ENCODE measurements at regions not wholly inside any gene's neighbourhood (a gene's known extent, or its start where the extent isn't known, plus 50 kb on each side); places are given as distances from the start of the nearest gene placed in this dataset.

- Mint-ChIP-seq H3K9me3 (no peaks in the 10 kb centered on the region), H3K4me1 (no peaks in the 10 kb centered on the region), H3K27me3 (no peaks in the 10 kb centered on the region), H3K4me3 (no peak overlapping the region), H3K36me3 (ENCODE audit: low read depth) (no peaks in the 10 kb centered on the region), H3K27ac (no peak overlapping the region)
- TF ChIP-seq CTCF (IDR thresholded peaks at IDR 0.05): no peak
- ATAC-seq (ENCODE audit: low read depth): no peak
- intact Hi-C loops (cut with micrococcal nuclease): no loop called here
- DNase-seq: no peak
- ChIA-PET POLR2A (no interaction called here), CTCF (no interaction called here)
Observed at GRCh38 chr2:193783681-193784080, 1588.9 kb upstream of the TMEFF2 start.

- Mint-ChIP-seq H3K27me3 (no peaks in the 10 kb centered on the region), H3K4me1 (no peaks in the 10 kb centered on the region), H3K36me3 (ENCODE audit: low read depth) (no peaks in the 10 kb centered on the region), H3K27ac (no peak overlapping the region), H3K4me3 (no peak overlapping the region), H3K9me3 (no peaks in the 10 kb centered on the region)
- ATAC-seq (ENCODE audit: low read depth): no peak
- DNase-seq: no peak
- CTCF ChIA-PET: no interaction called here
- intact Hi-C loops (cut with micrococcal nuclease): no loop called here
- POLR2A ChIA-PET: no interaction called here
- TF ChIP-seq CTCF (IDR thresholded peaks at IDR 0.05): no peak
Observed at GRCh38 chr2:193778293-193778692, 1583.6 kb upstream of the TMEFF2 start.

GRCh38 chr2:193776988-193777387 lies 1582.3 kb upstream of the TMEFF2 start:
- TF ChIP-seq CTCF (IDR thresholded peaks at IDR 0.05): no peak
- DNase-seq (no peak), ATAC-seq (ENCODE audit: low read depth) (no peak)
- Mint-ChIP-seq H3K4me3 (no peak overlapping the region), H3K9me3 (no peaks in the 10 kb centered on the region), H3K36me3 (ENCODE audit: low read depth) (no peaks in the 10 kb centered on the region), H3K4me1 (no peaks in the 10 kb centered on the region), H3K27ac (no peak overlapping the region), H3K27me3 (no peaks in the 10 kb centered on the region)
- ChIA-PET POLR2A (no interaction called here), CTCF (no interaction called here)
- intact Hi-C loops (cut with micrococcal nuclease): no loop called here

GRCh38 chr2:193774166-193774565 lies 1579.4 kb upstream of the TMEFF2 start:
- intact Hi-C loops (cut with micrococcal nuclease): no loop called here
- Mint-ChIP-seq H3K27me3 (no peaks in the 10 kb centered on the region), H3K9me3 (no peaks in the 10 kb centered on the region), H3K36me3 (ENCODE audit: low read depth) (no peaks in the 10 kb centered on the region), H3K4me1 (no peaks in the 10 kb centered on the region), H3K4me3 (no peak overlapping the region), H3K27ac (no peak overlapping the region)
- ATAC-seq (ENCODE audit: low read depth) (no peak), DNase-seq (no peak)
- POLR2A ChIA-PET: no interaction called here
- TF ChIP-seq CTCF (IDR thresholded peaks at IDR 0.05): no peak
- CTCF ChIA-PET: no interaction called here

GRCh38 chr2:193751299-193751698 lies 1556.6 kb upstream of the TMEFF2 start:
- POLR2A ChIA-PET: no interaction called here
- TF ChIP-seq CTCF (IDR thresholded peaks at IDR 0.05): no peak
- intact Hi-C loops (cut with micrococcal nuclease): no loop called here
- DNase-seq (no peak), ATAC-seq (ENCODE audit: low read depth) (no peak)
- Mint-ChIP-seq H3K36me3 (ENCODE audit: low read depth) (no peaks in the 10 kb centered on the region), H3K9me3 (peaks cover 2% of the 10 kb centered on the region), H3K27me3 (no peaks in the 10 kb centered on the region), H3K4me3 (no peak overlapping the region), H3K27ac (no peak overlapping the region), H3K4me1 (no peaks in the 10 kb centered on the region)
- CTCF ChIA-PET: no interaction called here
